ENCODE measurements at regions not wholly inside any gene's neighbourhood (a gene's known extent, or its start where the extent isn't known, plus 50 kb on each side); places are given as distances from the start of the nearest gene placed in this dataset.

DNA sequence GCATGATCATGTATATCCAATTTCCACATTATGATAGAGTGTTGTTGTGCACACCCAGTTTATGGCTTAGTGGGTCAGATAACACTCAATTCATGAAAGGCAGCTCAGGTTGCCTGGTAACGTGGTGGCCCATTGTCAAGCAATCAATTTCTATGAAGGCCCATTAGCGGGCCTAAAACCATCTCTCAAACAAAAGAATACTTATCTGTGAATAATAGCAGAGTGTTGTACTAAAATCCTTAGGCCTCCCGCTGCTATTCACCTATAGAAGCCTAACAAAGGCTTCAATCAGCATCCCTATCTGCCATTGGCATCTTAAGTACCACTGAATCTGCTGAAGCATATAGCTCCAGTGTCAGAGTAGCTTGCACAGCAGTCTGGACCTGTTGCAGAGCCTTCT is 849.6 kb upstream of the POU3F4 start:
- Histone ChIP-seq H3K9ac (ENCODE audit: extremely low read depth, insufficient read length, low read length) (no peak overlapping the region), H3K14ac (ENCODE audit: insufficient read depth, low read length) (no peak overlapping the region), H2BK12ac (ENCODE audit: insufficient read length, low read depth, low read length) (no peak overlapping the region), H3K27ac (ENCODE audit: insufficient read length, low read depth, low read length) (no peak overlapping the region), H4K20me1 (ENCODE audit: control insufficient read depth, insufficient read depth, insufficient read length) (no peaks in the 10 kb centered on the region), H4K5ac (ENCODE audit: insufficient read length, low read depth, low read length) (no peak overlapping the region), H2BK15ac (ENCODE audit: low read depth, low read length) (no peak overlapping the region), H2BK5ac (ENCODE audit: insufficient read length, low read length) (no peak overlapping the region), H3K4ac (ENCODE audit: low read depth, low read length) (no peak overlapping the region), H3K79me2 (ENCODE audit: insufficient read depth, low read length) (no peaks in the 10 kb centered on the region), H3K79me1 (ENCODE audit: insufficient read depth, low read depth, low read length, poor library complexity, severe bottlenecking) (no peaks in the 10 kb centered on the region), H3K4me1 (ENCODE audit: insufficient read depth, low read length) (no peaks in the 10 kb centered on the region), H2AFZ (ENCODE audit: low read length) (no peak overlapping the region), H3K9me3 (ENCODE audit: control insufficient read depth, low read depth, low read length) (peaks cover 52% of the 10 kb centered on the region), H3K4me2 (ENCODE audit: insufficient read depth, insufficient read length, low read length) (no peak overlapping the region), H3K18ac (ENCODE audit: insufficient read length, low read depth, low read length) (no peak overlapping the region), H3K23ac (ENCODE audit: insufficient read length, low read depth, low read length) (no peak overlapping the region), H3K56ac (ENCODE audit: insufficient read length, low read depth, low read length) (no peak overlapping the region), H3K23me2 (ENCODE audit: insufficient read length, low read depth, low read length, poor library complexity, severe bottlenecking) (no peaks in the 10 kb centered on the region), H2BK120ac (ENCODE audit: low read depth, low read length, poor library complexity, severe bottlenecking) (no peak overlapping the region), H2BK20ac (ENCODE audit: low read depth, low read length, poor library complexity, severe bottlenecking) (no peak overlapping the region), H4K8ac (replicated peaks; ENCODE audit: insufficient read length, low read depth, low read length) (no peak overlapping the region), H3K27me3 (ENCODE audit: insufficient read depth, low read length) (no peaks in the 10 kb centered on the region), H2AK5ac (ENCODE audit: insufficient read length, low read length) (no peak overlapping the region), H3T11ph (ENCODE audit: low read length) (no peak overlapping the region), H4K91ac (ENCODE audit: insufficient read length, low read depth, low read length) (no peak overlapping the region)
- Mint-ChIP-seq H3K27me3 (ENCODE audit: low read depth) (no peaks in the 10 kb centered on the region), H3K9me3 (peaks cover 53 to 61% of the 10 kb centered on the region in 2 experiments), H3K4me3 (no peak overlapping the region), H3K27ac (no peak overlapping the region), H3K36me3 (ENCODE audit: insufficient read depth in 1 of 3, low read depth in 3 of 3) (peaks cover 0 to 8% (median 6%) of the 10 kb centered on the region in 3 experiments; a peak in 5 of 7 replicates), H3K4me1 (peaks cover 0 to 8% of the 10 kb centered on the region in 2 experiments; a peak in 1 of 4 replicates)
- WGBS (ENCODE audit: extremely low coverage, insufficient read length, low lambda C conversion rate): no CpG with 5 or more reads among the region's 3 CpGs
- TF ChIP-seq, protein P1, sequence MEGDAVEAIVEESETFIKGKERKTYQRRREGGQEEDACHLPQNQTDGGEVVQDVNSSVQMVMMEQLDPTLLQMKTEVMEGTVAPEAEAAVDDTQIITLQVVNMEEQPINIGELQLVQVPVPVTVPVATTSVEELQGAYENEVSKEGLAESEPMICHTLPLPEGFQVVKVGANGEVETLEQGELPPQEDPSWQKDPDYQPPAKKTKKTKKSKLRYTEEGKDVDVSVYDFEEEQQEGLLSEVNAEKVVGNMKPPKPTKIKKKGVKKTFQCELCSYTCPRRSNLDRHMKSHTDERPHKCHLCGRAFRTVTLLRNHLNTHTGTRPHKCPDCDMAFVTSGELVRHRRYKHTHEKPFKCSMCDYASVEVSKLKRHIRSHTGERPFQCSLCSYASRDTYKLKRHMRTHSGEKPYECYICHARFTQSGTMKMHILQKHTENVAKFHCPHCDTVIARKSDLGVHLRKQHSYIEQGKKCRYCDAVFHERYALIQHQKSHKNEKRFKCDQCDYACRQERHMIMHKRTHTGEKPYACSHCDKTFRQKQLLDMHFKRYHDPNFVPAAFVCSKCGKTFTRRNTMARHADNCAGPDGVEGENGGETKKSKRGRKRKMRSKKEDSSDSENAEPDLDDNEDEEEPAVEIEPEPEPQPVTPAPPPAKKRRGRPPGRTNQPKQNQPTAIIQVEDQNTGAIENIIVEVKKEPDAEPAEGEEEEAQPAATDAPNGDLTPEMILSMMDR (conservative IDR thresholded peaks at IDR 0.05): no peak
- no peak for DNase-seq
